ENCODE measurements at regions not wholly inside any gene's neighbourhood (a gene's known extent, or its start where the extent isn't known, plus 50 kb on each side); places are given as distances from the start of the nearest gene placed in this dataset.

DNA sequence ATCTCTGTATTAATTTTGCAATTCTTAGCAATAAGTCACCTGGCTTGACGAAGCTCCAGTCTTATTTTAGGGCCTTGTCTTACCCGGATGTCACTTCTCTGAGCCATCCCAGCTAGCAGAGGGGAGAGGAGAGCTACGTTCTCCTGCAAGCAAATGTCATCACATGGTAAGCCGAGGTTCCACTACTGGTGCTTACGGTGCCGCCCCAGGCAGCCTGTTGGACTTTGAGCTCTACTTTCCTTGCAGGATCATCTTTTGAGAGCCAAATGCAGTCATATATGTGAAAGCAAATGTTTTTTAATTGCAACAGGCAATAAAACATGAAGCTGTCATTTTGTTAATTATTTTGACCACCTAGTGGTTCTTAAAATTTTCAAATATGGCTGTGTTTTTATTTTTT, 140.9 kb downstream of the FAM43A start:
- no peak for TF ChIP-seq GATA3 (IDR thresholded peaks at IDR 0.05; ENCODE audit: low read depth, low read length)
- TF ChIP-seq GATA2 (IDR thresholded peaks at IDR 0.05; ENCODE audit: low read depth, low read length) = no peak

Data from SH-SY5Y (cell line).